HL-60 (cell line): ENCODE measurements at regions not wholly inside any gene's neighbourhood (a gene's known extent, or its start where the extent isn't known, plus 50 kb on each side); places are given as distances from the start of the nearest gene placed in this dataset.

Source experiments
- DNase-seq, 2 experiments: peaks; one replicate each; pipeline ENCODE4 v3.0.0-alpha.2; 2010 to 2020; ENCODE audit warnings: low read depth in 1 of 2, low spot score in 1 of 2
- H3K27ac ChIP-seq: fragments of 250-450 bp; sonication (Bioruptor Pico); replicated peaks from 2 replicates; pipeline ENCODE4 v1.5.1; 2020; ENCODE audit warnings: mild to moderate bottlenecking, moderate library complexity
- H3K27me3 ChIP-seq: fragments of 250-450 bp; sonication (Bioruptor Pico); 2 replicates; pipeline ENCODE4 v1.5.1; 2021; ENCODE audit warnings: mild to moderate bottlenecking, moderate library complexity; ENCODE audit not compliant: insufficient read depth, poor library complexity, severe bottlenecking
- H3K4me3 ChIP-seq: replicated peaks from 2 replicates; pipeline ENCODE4 v1.5.1; 2011; ENCODE audit warnings: mild to moderate bottlenecking, control low read depth, low read length; ENCODE audit not compliant: insufficient read depth
- GABPA ChIP-seq: IDR thresholded peaks from 2 replicates; pipeline ENCODE4 v1.6.1; 2012; ENCODE audit warnings: low read depth
- POLR2AphosphoS5 ChIP-seq: IDR thresholded peaks from 2 replicates; pipeline ENCODE4 v1.6.1; 2012; ENCODE audit warnings: low read depth
- SPI1 ChIP-seq: IDR thresholded peaks from 2 replicates; pipeline ENCODE4 v1.6.1; 2012; ENCODE audit warnings: low read depth, mild to moderate bottlenecking, borderline replicate concordance
- TF ChIP-seq, protein P1 (sequence below): IDR thresholded peaks from one replicate; pipeline ENCODE4 v1.5.1; 2011; ENCODE audit warnings: low read length, control low read depth, inconsistent platforms; ENCODE audit not compliant: insufficient read depth
- TF ChIP-seq, protein P2 (sequence below): IDR thresholded peaks from 2 replicates; pipeline ENCODE4 v1.6.1; 2012; ENCODE audit warnings: low read depth; ENCODE audit not compliant: insufficient replicate concordance

DNA sequence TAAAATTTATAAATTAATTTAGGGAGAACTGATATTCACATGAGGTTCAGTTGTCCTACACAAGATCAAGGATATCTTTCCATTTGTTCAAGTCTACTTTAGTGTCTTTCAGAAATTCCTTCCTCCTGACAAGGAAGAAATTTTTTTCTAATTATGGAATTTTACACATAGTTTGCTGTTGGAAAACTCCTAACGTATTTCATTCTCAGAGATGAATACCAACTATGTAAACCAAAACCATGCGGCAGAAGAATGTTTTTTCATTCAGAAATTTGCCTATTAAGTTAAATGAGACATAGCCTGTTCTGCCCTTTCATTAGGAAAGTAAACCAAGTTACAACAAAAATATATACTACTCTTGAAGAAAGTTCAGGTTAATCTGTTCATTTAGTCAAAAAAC lies 111.2 kb upstream of the PRDM1 start:
- no peak for TF ChIP-seq POLR2AphosphoS5
- TF ChIP-seq, protein P1, sequence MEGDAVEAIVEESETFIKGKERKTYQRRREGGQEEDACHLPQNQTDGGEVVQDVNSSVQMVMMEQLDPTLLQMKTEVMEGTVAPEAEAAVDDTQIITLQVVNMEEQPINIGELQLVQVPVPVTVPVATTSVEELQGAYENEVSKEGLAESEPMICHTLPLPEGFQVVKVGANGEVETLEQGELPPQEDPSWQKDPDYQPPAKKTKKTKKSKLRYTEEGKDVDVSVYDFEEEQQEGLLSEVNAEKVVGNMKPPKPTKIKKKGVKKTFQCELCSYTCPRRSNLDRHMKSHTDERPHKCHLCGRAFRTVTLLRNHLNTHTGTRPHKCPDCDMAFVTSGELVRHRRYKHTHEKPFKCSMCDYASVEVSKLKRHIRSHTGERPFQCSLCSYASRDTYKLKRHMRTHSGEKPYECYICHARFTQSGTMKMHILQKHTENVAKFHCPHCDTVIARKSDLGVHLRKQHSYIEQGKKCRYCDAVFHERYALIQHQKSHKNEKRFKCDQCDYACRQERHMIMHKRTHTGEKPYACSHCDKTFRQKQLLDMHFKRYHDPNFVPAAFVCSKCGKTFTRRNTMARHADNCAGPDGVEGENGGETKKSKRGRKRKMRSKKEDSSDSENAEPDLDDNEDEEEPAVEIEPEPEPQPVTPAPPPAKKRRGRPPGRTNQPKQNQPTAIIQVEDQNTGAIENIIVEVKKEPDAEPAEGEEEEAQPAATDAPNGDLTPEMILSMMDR: no peak
- no peak for TF ChIP-seq GABPA
- no peak for TF ChIP-seq SPI1
- TF ChIP-seq, protein P2, sequence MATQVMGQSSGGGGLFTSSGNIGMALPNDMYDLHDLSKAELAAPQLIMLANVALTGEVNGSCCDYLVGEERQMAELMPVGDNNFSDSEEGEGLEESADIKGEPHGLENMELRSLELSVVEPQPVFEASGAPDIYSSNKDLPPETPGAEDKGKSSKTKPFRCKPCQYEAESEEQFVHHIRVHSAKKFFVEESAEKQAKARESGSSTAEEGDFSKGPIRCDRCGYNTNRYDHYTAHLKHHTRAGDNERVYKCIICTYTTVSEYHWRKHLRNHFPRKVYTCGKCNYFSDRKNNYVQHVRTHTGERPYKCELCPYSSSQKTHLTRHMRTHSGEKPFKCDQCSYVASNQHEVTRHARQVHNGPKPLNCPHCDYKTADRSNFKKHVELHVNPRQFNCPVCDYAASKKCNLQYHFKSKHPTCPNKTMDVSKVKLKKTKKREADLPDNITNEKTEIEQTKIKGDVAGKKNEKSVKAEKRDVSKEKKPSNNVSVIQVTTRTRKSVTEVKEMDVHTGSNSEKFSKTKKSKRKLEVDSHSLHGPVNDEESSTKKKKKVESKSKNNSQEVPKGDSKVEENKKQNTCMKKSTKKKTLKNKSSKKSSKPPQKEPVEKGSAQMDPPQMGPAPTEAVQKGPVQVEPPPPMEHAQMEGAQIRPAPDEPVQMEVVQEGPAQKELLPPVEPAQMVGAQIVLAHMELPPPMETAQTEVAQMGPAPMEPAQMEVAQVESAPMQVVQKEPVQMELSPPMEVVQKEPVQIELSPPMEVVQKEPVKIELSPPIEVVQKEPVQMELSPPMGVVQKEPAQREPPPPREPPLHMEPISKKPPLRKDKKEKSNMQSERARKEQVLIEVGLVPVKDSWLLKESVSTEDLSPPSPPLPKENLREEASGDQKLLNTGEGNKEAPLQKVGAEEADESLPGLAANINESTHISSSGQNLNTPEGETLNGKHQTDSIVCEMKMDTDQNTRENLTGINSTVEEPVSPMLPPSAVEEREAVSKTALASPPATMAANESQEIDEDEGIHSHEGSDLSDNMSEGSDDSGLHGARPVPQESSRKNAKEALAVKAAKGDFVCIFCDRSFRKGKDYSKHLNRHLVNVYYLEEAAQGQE: no peak
- Histone ChIP-seq H3K4me3 (no peak overlapping the region), H3K27ac (no peak overlapping the region), H3K27me3 (no peaks in the 10 kb centered on the region)
- DNase-seq: no peak

DNA sequence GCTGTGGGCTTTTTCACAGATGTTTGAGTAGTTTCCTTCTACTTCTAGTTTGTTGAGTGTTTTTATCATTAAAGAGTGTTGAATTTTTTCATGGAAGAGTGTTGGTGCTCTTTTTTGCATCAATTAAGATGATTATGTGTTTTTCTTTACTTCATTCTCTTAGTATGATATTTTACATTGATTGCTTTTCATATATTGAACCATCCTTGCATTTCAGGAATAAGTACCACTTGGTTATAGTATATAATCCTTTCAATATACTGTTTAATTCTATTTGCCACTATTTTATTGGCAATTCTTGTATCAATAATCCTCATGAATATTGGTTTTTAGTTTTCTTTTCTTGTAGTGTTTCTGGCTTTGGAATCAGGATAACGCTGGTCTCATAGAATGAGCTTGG lies 113.7 kb upstream of the PRDM1 start:
- H3K27ac ChIP-seq: no peak overlapping the region
- no peak for DNase-seq
- no peaks in the 10 kb centered on the region for H3K27me3 ChIP-seq
- TF ChIP-seq SPI1: no peak
- TF ChIP-seq, protein P1: no peak
- no peak overlapping the region for H3K4me3 ChIP-seq

DNA sequence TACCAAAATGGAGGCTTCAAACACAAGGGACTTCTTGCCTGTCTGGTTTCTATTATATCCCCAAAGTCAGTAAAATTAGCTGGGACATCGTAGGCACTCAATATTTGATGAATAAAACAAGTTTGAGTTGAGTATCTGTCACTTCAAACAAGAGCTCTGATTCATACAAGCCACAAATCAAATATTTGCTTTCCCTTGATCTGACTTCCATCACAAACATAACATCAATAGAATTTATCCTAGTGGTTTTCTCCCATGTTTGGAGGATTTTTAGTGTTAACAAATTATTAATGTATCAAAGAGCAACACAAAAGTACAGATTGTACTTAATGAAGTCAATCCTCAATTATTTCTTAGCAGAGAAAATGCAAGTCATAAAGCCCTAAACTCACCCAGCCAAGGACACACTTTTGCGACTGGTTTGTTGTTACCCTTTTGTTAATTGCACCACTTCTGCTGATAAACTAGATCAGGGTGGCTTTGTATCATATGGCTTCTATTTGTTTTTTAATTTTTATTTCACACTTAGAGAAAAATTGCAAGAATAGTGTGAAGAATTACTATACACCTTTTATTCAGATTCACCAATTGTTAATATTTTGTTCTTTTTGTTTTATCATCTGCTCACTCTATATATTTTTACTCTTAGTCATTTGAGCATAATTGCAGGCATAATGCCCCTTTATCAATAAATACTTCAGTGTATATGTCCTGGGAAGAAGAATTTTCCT lies 117.4 kb upstream of the PRDM1 start:
- no peak overlapping the region for H3K27ac ChIP-seq
- H3K4me3 ChIP-seq: no peak overlapping the region
- H3K27me3 ChIP-seq: no peaks in the 10 kb centered on the region
- DNase-seq: no peak
- TF ChIP-seq, protein P2: no peak
- no peak for TF ChIP-seq GABPA
- TF ChIP-seq, protein P1: no peak
- TF ChIP-seq SPI1: no peak
- no peak for TF ChIP-seq POLR2AphosphoS5
